Spleen (tissue), 11 donors: ENCODE measurements at regions not wholly inside any gene's neighbourhood (a gene's known extent, or its start where the extent isn't known, plus 50 kb on each side); places are given as distances from the start of the nearest gene placed in this dataset.

ENCODE experiments used
- DNase-seq: peaks from one replicate; pipeline ENCODE4 v3.0.0-alpha.2; 2020
- H3K27ac ChIP-seq, 8 donors: fragments of 200-600 bp; sonication (generic) in 7 of 8; 1 replicate in 4 of 8; 2 replicates in 4 of 8; pipeline versions ENCODE4 v1.5.0 to v1.8.0; 2016 to 2021; ENCODE audit warnings: inconsistent platforms in 4 of 8, mild to moderate bottlenecking in 4 of 8, moderate library complexity in 1 of 8
- H3K27me3 ChIP-seq, 7 donors: fragments of 200-600 bp; sonication (generic) in 6 of 7; replicated peaks in 1 of 7; 1 replicate in 4 of 7; 2 replicates in 3 of 7; pipeline versions ENCODE4 v1.5.0 to v1.8.0; 2016 to 2021; ENCODE audit warnings: inconsistent platforms in 3 of 7, mild to moderate bottlenecking in 1 of 7
- H3K36me3 ChIP-seq, 6 donors: fragments of 200-600 bp; sonication (generic) in 5 of 6; 1 replicate in 4 of 6; 2 replicates in 2 of 6; pipeline versions ENCODE4 v1.5.0 to v1.8.0; 2016 to 2021; ENCODE audit warnings: inconsistent platforms in 2 of 6
- H3K4me1 ChIP-seq, 6 donors: fragments of 200-600 bp; sonication (generic) in 5 of 6; 1 replicate in 3 of 6; 2 replicates in 3 of 6; pipeline versions ENCODE4 v1.5.0 to v1.8.0; 2016 to 2021; ENCODE audit warnings: inconsistent platforms in 3 of 6
- H3K4me3 ChIP-seq, 8 donors: fragments of 200-600 bp; sonication (generic) in 7 of 8; 1 replicate in 4 of 8; 2 replicates in 4 of 8; pipeline versions ENCODE4 v1.5.0 to v1.8.0; 2016 to 2021; ENCODE audit warnings: inconsistent platforms in 4 of 8, mild to moderate bottlenecking in 4 of 8, moderate library complexity in 2 of 8
- H3K9me3 ChIP-seq, 8 donors: fragments of 200-600 bp; sonication (generic) in 7 of 8; 1 replicate in 4 of 8; 2 replicates in 4 of 8; pipeline versions ENCODE4 v1.5.0 to v1.8.0; 2016 to 2021; ENCODE audit warnings: inconsistent platforms in 4 of 8
- POLR2A ChIP-seq, 3 donors: fragments of 450-650 bp; IDR thresholded peaks; one replicate each; pipeline ENCODE4 v1.5.1; 2017; ENCODE audit warnings: antibody characterized with exemption in 3 of 3, mild to moderate bottlenecking in 1 of 3
- POLR2AphosphoS5 ChIP-seq, 3 donors: sonication (generic); formaldehyde crosslinking; IDR thresholded peaks; one replicate each; pipeline ENCODE4 v1.5.1; 2017; ENCODE audit warnings: antibody characterized with exemption in 3 of 3
- WGBS, 5 donors: extraction: QIAGEN DNeasy Blood & Tissue Kit in 3 of 5; methylation state at CpG; one replicate each; pipeline versions ENCODE4 v1.1.5 to v1.1.7; 2013 to 2018; 5-methylcytosine and 5-hydroxymethylcytosine counted together
- intact Hi-C: fragments of 100-400 bp; cut with DNase I; formaldehyde crosslinking; loops from one replicate; pipeline ENCODE4 v1.15.0; 2023; ENCODE audit warnings: low total_unique reads
- TF ChIP-seq, protein P1 (sequence below), 11 experiments: fragments of 200-600 bp in 7 of 11; fragments of 450-650 bp in 4 of 11; sonication (generic) in 4 of 11; IDR thresholded peaks in 8 of 11; conservative IDR thresholded peaks in 3 of 11; 1 replicate in 7 of 11; 2 replicates in 4 of 11; pipeline versions ENCODE4 v1.4.0 to v1.8.0; 2016 to 2021; ENCODE audit warnings: antibody characterized with exemption in 11 of 11, inconsistent platforms in 4 of 11, mild to moderate bottlenecking in 1 of 11
- donor health status: healthy with polysubstance abuse.
- donor health status: DM: no; HTN: no; CAD: no; lungs with moderate emphysema.
- donor health status: DM: no; HTN: no; CAD: no.
- donor health status: Bipolar disorder and iron deficiency.
- donor health status: healthy.
- donor health status: DM: no; HTN: no; CAD: no.
- donor health status: DM: yes; HTN: yes; CAD: no.

DNA sequence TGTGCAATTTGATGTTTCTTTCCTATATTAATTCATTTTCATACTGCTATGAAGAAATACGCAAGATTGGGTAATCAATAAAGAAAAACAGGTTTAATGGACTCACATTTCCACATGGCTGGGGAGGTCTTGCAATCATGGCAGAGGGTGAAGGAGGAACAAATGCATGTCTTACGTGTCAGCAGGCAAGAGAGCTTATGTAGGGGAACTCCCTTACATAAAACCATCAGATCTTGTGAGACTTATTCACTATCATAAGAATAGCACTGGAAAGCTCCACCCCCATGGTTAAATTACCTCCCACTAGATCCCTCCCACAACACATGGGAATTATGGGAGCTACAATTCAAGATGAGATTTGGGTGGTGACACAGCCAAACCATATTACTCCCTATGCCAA lies 418.9 kb upstream of the MAF start:
- Histone ChIP-seq H3K27ac (no peak overlapping the region), H3K9me3 (no peaks in the 10 kb centered on the region), H3K27me3 (no peaks in the 10 kb centered on the region), H3K4me1 (no peaks in the 10 kb centered on the region), H3K36me3 (no peaks in the 10 kb centered on the region), H3K4me3 (no peak overlapping the region)
- no peak for DNase-seq
- TF ChIP-seq POLR2AphosphoS5 (IDR thresholded peaks at IDR 0.05) (no peak), POLR2A (IDR thresholded peaks at IDR 0.05) (no peak)
- TF ChIP-seq, protein P1, sequence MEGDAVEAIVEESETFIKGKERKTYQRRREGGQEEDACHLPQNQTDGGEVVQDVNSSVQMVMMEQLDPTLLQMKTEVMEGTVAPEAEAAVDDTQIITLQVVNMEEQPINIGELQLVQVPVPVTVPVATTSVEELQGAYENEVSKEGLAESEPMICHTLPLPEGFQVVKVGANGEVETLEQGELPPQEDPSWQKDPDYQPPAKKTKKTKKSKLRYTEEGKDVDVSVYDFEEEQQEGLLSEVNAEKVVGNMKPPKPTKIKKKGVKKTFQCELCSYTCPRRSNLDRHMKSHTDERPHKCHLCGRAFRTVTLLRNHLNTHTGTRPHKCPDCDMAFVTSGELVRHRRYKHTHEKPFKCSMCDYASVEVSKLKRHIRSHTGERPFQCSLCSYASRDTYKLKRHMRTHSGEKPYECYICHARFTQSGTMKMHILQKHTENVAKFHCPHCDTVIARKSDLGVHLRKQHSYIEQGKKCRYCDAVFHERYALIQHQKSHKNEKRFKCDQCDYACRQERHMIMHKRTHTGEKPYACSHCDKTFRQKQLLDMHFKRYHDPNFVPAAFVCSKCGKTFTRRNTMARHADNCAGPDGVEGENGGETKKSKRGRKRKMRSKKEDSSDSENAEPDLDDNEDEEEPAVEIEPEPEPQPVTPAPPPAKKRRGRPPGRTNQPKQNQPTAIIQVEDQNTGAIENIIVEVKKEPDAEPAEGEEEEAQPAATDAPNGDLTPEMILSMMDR (IDR thresholded peaks at IDR 0.05 in 8 of 11, conservative IDR thresholded peaks at IDR 0.05 in 3 of 11) = no peak
- intact Hi-C loops = no loop called here
- WGBS, 5 donors = 45 to 85% (median 66%) methylated on average over 2 of the region's 2 CpGs

GRCh38 chr16:80018466-80018865 lies 417.9 kb upstream of the MAF start:
- Histone ChIP-seq H3K36me3 (no peaks in the 10 kb centered on the region), H3K4me1 (no peaks in the 10 kb centered on the region), H3K27me3 (no peaks in the 10 kb centered on the region), H3K9me3 (no peaks in the 10 kb centered on the region), H3K4me3 (no peak overlapping the region), H3K27ac (no peak overlapping the region)
- 52 to 69% (median 68%) methylated on average over 2 of the region's 2 CpGs for WGBS, 5 donors
- TF ChIP-seq POLR2A (IDR thresholded peaks at IDR 0.05) (no peak), POLR2AphosphoS5 (IDR thresholded peaks at IDR 0.05) (no peak)
- TF ChIP-seq, protein P1 (IDR thresholded peaks at IDR 0.05 in 8 of 11, conservative IDR thresholded peaks at IDR 0.05 in 3 of 11) = no peak
- intact Hi-C loops = no loop called here
- DNase-seq = no peak

DNA sequence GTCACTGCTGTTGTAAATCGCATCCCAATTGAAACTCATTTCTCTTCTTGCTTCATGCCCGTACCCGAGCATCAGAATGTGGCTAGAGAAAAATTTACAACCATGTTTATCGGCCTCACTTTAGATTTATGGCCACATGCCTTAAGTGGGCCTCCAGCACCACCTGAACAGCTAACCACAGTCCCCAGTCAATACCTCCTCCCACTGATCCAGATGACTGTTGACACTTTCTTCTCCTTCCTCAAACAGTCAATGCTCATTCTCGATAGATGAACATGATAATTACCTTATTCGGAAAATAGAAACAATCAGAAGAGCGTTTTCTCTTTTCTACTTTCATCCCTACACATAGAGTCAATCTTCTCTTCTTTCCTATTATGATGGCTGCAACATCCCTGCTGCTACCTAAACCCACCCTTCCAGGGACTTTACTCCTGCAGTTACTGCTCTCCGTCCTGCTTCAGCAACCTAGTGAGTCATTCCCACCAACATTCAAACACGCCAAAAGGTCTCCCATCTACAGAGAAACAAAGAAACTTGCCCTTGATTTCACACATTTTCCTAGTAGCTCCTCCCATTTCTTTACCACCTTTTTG lies 416.3 kb upstream of the MAF start:
- intact Hi-C loops = no loop called here
- Histone ChIP-seq H3K36me3 (no peaks in the 10 kb centered on the region), H3K4me3 (no peak overlapping the region), H3K27me3 (no peaks in the 10 kb centered on the region), H3K9me3 (no peaks in the 10 kb centered on the region), H3K27ac (no peak overlapping the region), H3K4me1 (no peaks in the 10 kb centered on the region)
- WGBS, 5 donors = 56 to 67% (median 62%) methylated on average over 9 of the region's 9 CpGs
- TF ChIP-seq POLR2A (IDR thresholded peaks at IDR 0.05) (no peak), POLR2AphosphoS5 (IDR thresholded peaks at IDR 0.05) (no peak)
- TF ChIP-seq, protein P1 (IDR thresholded peaks at IDR 0.05 in 8 of 11, conservative IDR thresholded peaks at IDR 0.05 in 3 of 11) = no peak
- no peak for DNase-seq

- Histone ChIP-seq H3K36me3 (no peaks in the 10 kb centered on the region), H3K27me3 (no peaks in the 10 kb centered on the region), H3K4me1 (no peaks in the 10 kb centered on the region), H3K4me3 (no peak overlapping the region), H3K27ac (no peak overlapping the region), H3K9me3 (no peaks in the 10 kb centered on the region)
- no peak for DNase-seq
- TF ChIP-seq, protein P1 (IDR thresholded peaks at IDR 0.05 in 8 of 11, conservative IDR thresholded peaks at IDR 0.05 in 3 of 11) = no peak
- TF ChIP-seq POLR2AphosphoS5 (IDR thresholded peaks at IDR 0.05) = no peak
- TF ChIP-seq POLR2A (IDR thresholded peaks at IDR 0.05) = no peak
- intact Hi-C loops = no loop called here
- 78 to 96% (median 88%) methylated on average over 6 of the region's 6 CpGs for WGBS, 5 donors
These were observed 415.0 kb upstream of the MAF start for GRCh38 chr16:80015566-80015965.
